ENCODE measurements at regions not wholly inside any gene's neighbourhood (a gene's known extent, or its start where the extent isn't known, plus 50 kb on each side); places are given as distances from the start of the nearest gene placed in this dataset.

- H3K4me3 ChIP-seq (ENCODE audit: low read depth, low read length), result no peak overlapping the region
- TF ChIP-seq CTCF (IDR thresholded peaks at IDR 0.05; ENCODE audit: low read depth, low read length), result no peak
Observed at GRCh38 chr15:69777356-69777755, 320.4 kb downstream of the TLE3 start.

DNA sequence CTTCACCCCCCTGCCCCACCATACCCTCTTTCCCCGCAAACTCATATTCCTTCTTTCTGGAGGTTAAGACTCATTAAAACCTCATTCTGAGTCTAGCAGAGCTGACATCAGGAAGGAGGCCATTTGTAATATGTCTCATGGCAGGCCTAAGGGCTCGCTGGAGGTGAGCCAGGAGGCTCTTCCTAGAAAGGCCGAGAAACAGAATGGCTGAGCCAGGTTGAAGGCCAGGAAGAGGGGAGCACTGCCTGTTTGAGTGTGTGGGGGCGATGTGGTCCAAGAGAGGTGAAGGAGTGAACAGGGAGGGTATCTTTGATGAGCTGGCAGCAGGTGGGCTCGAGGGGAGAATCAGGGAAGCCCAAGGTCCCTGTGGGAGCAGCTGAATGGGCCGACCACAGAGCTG is 317.3 kb downstream of the TLE3 start:
- no peak for TF ChIP-seq CTCF (IDR thresholded peaks at IDR 0.05; ENCODE audit: low read depth, low read length)

DNA sequence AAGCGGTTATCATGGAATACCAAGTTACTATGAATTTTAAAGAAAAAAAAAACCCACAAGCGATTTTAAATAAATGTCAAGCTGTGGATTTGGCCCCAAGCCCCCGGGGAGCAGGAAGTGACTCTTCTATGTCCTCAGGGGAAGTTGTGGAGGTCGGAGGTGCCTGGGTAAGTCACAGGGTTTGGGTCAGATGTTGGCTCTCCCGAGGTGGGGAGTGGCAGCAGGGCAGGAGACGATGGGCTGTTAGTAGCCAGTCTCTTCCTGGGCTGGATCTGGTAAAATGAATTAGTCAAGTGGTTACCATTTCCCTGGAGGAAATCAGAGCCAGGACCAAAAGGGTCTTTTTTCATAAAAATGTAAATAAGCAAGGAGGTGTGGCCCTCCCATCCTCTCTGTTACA is 316.7 kb downstream of the TLE3 start:
- no peak overlapping the region for H3K4me3 ChIP-seq (ENCODE audit: low read depth, low read length)
- no peak for TF ChIP-seq CTCF (IDR thresholded peaks at IDR 0.05; ENCODE audit: low read depth, low read length)

More for the DNA sequence above, 317.3 kb downstream of the TLE3 start:
- no peak overlapping the region for H3K4me3 ChIP-seq (ENCODE audit: low read depth, low read length)

GRCh38 chr15:69781411-69782125 is 316.1 kb downstream of the TLE3 start:
- TF ChIP-seq CTCF (IDR thresholded peaks at IDR 0.05; ENCODE audit: low read depth, low read length), result no peak

DNA sequence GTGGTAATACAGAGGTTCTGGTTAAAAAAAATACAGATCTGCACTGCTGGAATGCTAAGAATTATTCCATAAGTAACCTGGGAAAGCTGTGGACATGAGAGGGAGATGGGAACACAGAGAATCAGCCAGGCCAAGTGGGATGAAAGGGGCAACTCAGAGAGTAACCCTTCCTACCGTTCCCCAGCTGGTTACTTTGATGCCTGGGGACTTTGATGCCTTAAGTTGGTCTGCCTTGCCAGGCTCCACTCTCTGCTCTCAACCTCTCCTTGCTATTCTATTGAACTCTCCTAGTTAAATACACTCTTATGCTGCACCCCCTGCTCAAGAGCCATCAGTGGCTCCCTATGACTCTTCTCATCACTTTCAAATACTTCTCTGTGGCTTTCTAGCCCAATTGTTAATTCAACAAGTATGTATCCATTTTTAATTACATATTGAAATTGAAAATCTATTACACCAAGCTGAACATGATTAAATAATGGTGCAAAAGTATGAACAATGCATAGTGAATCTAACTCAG is 315.5 kb downstream of the TLE3 start:
- TF ChIP-seq CTCF (IDR thresholded peaks at IDR 0.05; ENCODE audit: low read depth, low read length), result no peak
- H3K4me3 ChIP-seq (ENCODE audit: low read depth, low read length), result no peak overlapping the region

More at GRCh38 chr15:69781411-69782125, 316.1 kb downstream of the TLE3 start:
- H3K4me3 ChIP-seq (ENCODE audit: low read depth, low read length), result no peak overlapping the region

DNA sequence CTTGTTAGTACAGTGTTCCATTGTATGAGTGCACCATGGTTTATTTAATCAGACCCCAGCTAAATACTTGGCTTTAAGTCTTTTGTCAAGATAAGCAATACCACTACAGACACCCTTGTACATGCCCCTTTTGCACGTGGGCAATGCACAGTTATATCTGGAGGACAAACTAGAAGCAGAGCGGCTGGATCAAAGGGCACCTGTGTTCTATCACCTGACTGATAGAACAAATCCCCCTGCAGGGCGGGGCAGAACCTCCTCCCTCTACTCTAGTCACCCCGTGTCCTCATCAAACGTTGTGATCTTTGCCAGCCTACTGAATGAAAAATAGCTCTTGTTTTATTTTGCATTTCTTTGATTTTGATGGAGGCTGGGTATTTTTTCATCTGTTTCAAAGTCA is 314.9 kb downstream of the TLE3 start:
- no peak overlapping the region for H3K4me3 ChIP-seq (ENCODE audit: low read depth, low read length)
- TF ChIP-seq CTCF (IDR thresholded peaks at IDR 0.05; ENCODE audit: low read depth, low read length), result no peak

GRCh38 chr15:69783211-69783610 is 314.5 kb downstream of the TLE3 start:
- H3K4me3 ChIP-seq (ENCODE audit: low read depth, low read length), result no peak overlapping the region
- no peak for TF ChIP-seq CTCF (IDR thresholded peaks at IDR 0.05; ENCODE audit: low read depth, low read length)
